ENCODE measurements at regions not wholly inside any gene's neighbourhood (a gene's known extent, or its start where the extent isn't known, plus 50 kb on each side); places are given as distances from the start of the nearest gene placed in this dataset.

DNA sequence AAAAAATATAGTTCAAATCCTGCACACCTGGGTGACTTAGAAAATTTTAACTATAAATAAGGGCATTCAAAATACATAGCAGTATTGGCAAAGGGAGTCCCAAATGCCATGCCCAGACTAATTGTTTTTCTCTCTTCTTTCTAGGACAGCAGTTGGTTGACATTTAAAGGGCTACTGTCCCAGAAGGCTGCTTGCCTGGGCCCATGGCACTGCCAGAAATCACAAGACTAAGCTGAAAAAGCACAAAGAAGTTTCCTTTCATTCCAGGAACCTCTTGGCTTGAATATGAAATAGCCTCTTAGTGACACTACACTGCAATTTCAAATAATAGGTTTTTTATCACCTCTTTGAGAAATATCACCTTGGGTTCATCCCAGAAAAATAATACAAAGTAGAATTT, 388.9 kb upstream of the TRPC7 start:
- TF ChIP-seq EP300 (IDR thresholded peaks at IDR 0.05) (no peak), POLR2AphosphoS5 (IDR thresholded peaks at IDR 0.05) (no peak)
- TF ChIP-seq, protein P1, sequence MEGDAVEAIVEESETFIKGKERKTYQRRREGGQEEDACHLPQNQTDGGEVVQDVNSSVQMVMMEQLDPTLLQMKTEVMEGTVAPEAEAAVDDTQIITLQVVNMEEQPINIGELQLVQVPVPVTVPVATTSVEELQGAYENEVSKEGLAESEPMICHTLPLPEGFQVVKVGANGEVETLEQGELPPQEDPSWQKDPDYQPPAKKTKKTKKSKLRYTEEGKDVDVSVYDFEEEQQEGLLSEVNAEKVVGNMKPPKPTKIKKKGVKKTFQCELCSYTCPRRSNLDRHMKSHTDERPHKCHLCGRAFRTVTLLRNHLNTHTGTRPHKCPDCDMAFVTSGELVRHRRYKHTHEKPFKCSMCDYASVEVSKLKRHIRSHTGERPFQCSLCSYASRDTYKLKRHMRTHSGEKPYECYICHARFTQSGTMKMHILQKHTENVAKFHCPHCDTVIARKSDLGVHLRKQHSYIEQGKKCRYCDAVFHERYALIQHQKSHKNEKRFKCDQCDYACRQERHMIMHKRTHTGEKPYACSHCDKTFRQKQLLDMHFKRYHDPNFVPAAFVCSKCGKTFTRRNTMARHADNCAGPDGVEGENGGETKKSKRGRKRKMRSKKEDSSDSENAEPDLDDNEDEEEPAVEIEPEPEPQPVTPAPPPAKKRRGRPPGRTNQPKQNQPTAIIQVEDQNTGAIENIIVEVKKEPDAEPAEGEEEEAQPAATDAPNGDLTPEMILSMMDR (IDR thresholded peaks at IDR 0.05), result no peak
